B cell (primary cell): ENCODE measurements at regions not wholly inside any gene's neighbourhood (a gene's known extent, or its start where the extent isn't known, plus 50 kb on each side); places are given as distances from the start of the nearest gene placed in this dataset.

Experiments
- ATAC-seq: fragments of 200-7000 bp; cut with Tn5 transposase; one replicate; pipeline ENCODE4 v1.10.0; 2021; ENCODE audit warnings: low read depth, mild to moderate bottlenecking, moderate number of reproducible peaks, moderate library complexity
- CTCF ChIA-PET: fragments of 350-600 bp; sonication (Branson Sonifier 250); formaldehyde crosslinking; loops from one replicate; lab custom pipeline; 2021; ENCODE audit warnings: antibody characterized with exemption, inconsistent platforms; lab: Charles Lee
- POLR2A ChIA-PET: fragments of 350-600 bp; sonication (Branson Sonifier 250); formaldehyde crosslinking; loops from one replicate; lab custom pipeline; 2021; ENCODE audit warnings: antibody characterized with exemption; lab: Charles Lee
- DNase-seq: peaks from one replicate; pipeline ENCODE4 v3.0.0; 2013
- H2AFZ ChIP-seq: 2 replicates; pipeline ENCODE4 v1.6.1; 2012; ENCODE audit warnings: mild to moderate bottlenecking, low read depth, low read length; ENCODE audit not compliant: insufficient read depth, poor library complexity, severe bottlenecking
- H3K27ac ChIP-seq, 2 donors: 1 replicate in 1 of 2; 2 replicates in 1 of 2; pipeline ENCODE4 v1.5.1; 2012 to 2013; ENCODE audit warnings: low read length in 2 of 2, mild to moderate bottlenecking in 2 of 2, moderate library complexity in 1 of 2
- H3K27me3 ChIP-seq, 4 experiments: fragments of 200-600 bp in 1 of 4; sonication (generic) in 1 of 4; replicated peaks in 1 of 4; 1 replicate in 2 of 4; 2 replicates in 2 of 4; pipeline versions ENCODE4 v1.6.1 to v1.7.0; 2013 to 2016; ENCODE audit warnings: low read length in 3 of 4, mild to moderate bottlenecking in 2 of 4, mixed read lengths in 1 of 4, moderate library complexity in 1 of 4; ENCODE audit not compliant: insufficient read depth in 4 of 4, control insufficient read depth in 3 of 4; ENCODE audit errors: control extremely low read depth in 1 of 4
- H3K36me3 ChIP-seq, 2 experiments: replicated peaks in 1 of 2; 1 replicate in 1 of 2; 2 replicates in 1 of 2; pipeline versions ENCODE4 v1.6.1 to v1.7.1; 2013; ENCODE audit warnings: low read length in 1 of 2; ENCODE audit not compliant: insufficient read depth in 2 of 2, control insufficient read depth in 1 of 2; ENCODE audit errors: control extremely low read depth in 1 of 2, extremely low read depth in 1 of 2
- H3K4me1 ChIP-seq, 2 donors: fragments of 200-600 bp in 1 of 2; sonication (generic) in 1 of 2; 1 replicate in 1 of 2; 2 replicates in 1 of 2; pipeline versions ENCODE4 v1.5.1 to v1.6.1; 2013 to 2017; ENCODE audit warnings: low read length in 2 of 2; ENCODE audit not compliant: control insufficient read depth in 2 of 2, insufficient read depth in 2 of 2
- H3K4me2 ChIP-seq: replicated peaks from 2 replicates; pipeline ENCODE3; 2012; ENCODE audit warnings: mild to moderate bottlenecking, low read depth, low read length; ENCODE audit not compliant: poor library complexity, severe bottlenecking
- H3K4me3 ChIP-seq, 5 experiments: fragments of 200-600 bp in 1 of 5; sonication (generic) in 1 of 5; 1 replicate in 3 of 5; 2 replicates in 2 of 5; pipeline versions ENCODE4 v1.5.1 to v1.7.0; 2011 to 2016; ENCODE audit warnings: low read length in 4 of 5, mild to moderate bottlenecking in 4 of 5, low read depth in 2 of 5, control low read depth in 1 of 5, moderate library complexity in 1 of 5; ENCODE audit not compliant: insufficient read depth in 1 of 5; ENCODE audit errors: control extremely low read depth in 1 of 5, extremely low read depth in 1 of 5
- H3K79me2 ChIP-seq: fragments of 200-600 bp; sonication (generic); one replicate; pipeline ENCODE4 v1.6.0; 2016; ENCODE audit warnings: low read length; ENCODE audit not compliant: control insufficient read depth, insufficient read depth
- H3K9ac ChIP-seq: fragments of 200-600 bp; sonication (generic); 2 replicates; pipeline ENCODE4 v1.6.1; 2017; ENCODE audit warnings: mild to moderate bottlenecking, low read length, moderate library complexity
- H3K9me3 ChIP-seq, 3 donors: one replicate each; pipeline versions ENCODE4 v1.6.1 to v1.7.1; 2013; ENCODE audit warnings: low read length in 2 of 3; ENCODE audit not compliant: control insufficient read depth in 2 of 3, insufficient read depth in 1 of 3; ENCODE audit errors: control extremely low read depth in 1 of 3
- H4K20me1 ChIP-seq: 2 replicates; pipeline ENCODE4 v1.6.0; 2012; ENCODE audit warnings: mild to moderate bottlenecking, low read length; ENCODE audit not compliant: insufficient read depth, control insufficient read depth, poor library complexity, severe bottlenecking
- H3K27ac Mint-ChIP-seq: one replicate; pipeline ENCODE4 v1.8.0; 2021; ENCODE audit warnings: mixed read lengths
- H3K27me3 Mint-ChIP-seq: one replicate; pipeline ENCODE4 v1.8.0; 2021; ENCODE audit warnings: mixed read lengths
- H3K4me1 Mint-ChIP-seq: one replicate; pipeline ENCODE4 v1.8.0; 2021; ENCODE audit warnings: mixed read lengths
- H3K4me3 Mint-ChIP-seq: one replicate; pipeline ENCODE4 v1.8.0; 2021; ENCODE audit warnings: mixed read lengths
- H3K9me3 Mint-ChIP-seq: one replicate; pipeline ENCODE4 v1.8.0; 2022; ENCODE audit warnings: mixed read lengths; ENCODE audit not compliant: insufficient read depth
- CTCF ChIP-seq: fragments of 200-600 bp; IDR thresholded peaks from one replicate; pipeline ENCODE4 v1.8.0; 2022; ENCODE audit warnings: antibody characterized with exemption, mild to moderate bottlenecking
- EZH2 ChIP-seq: IDR thresholded peaks from 2 replicates; pipeline ENCODE4 v1.6.1; 2012; ENCODE audit warnings: borderline replicate concordance, low read depth, mild to moderate bottlenecking, moderate library complexity, low read length; ENCODE audit not compliant: insufficient read depth, poor library complexity, severe bottlenecking
- WGBS: methylation state at CpG from one replicate; pipeline ENCODE4 v1.1.5; 2013; ENCODE audit warnings: missing lambda C conversion rate; ENCODE audit not compliant: insufficient coverage; 5-methylcytosine and 5-hydroxymethylcytosine counted together
- intact Hi-C: fragments of 100-400 bp; cut with micrococcal nuclease; formaldehyde crosslinking; loops from one replicate; pipeline ENCODE4 v1.10.0; 2022

GRCh38 chr11:106271086-106271485 lies 193.6 kb downstream of the AASDHPPT start:
- intact Hi-C loops = no loop called here
- Histone ChIP-seq H3K79me2 (no peaks in the 10 kb centered on the region), H3K9ac (no peak overlapping the region), H3K27me3 (no peaks in the 10 kb centered on the region), H3K27ac (no peak overlapping the region), H2AFZ (no peak overlapping the region), H3K9me3 (peaks cover 0 to 7% (median 0%) of the 10 kb centered on the region in 3 donors), H4K20me1 (no peaks in the 10 kb centered on the region), H3K4me2 (no peak overlapping the region), H3K4me1 (no peaks in the 10 kb centered on the region), H3K4me3 (no peak overlapping the region), H3K36me3 (no peaks in the 10 kb centered on the region)
- ATAC-seq (no peak), DNase-seq (no peak)
- Mint-ChIP-seq H3K4me3 (no peak overlapping the region), H3K27me3 (no peaks in the 10 kb centered on the region), H3K27ac (no peak overlapping the region), H3K9me3 (peaks cover 2% of the 10 kb centered on the region), H3K4me1 (no peaks in the 10 kb centered on the region)
- no peak for TF ChIP-seq EZH2
- no peak for TF ChIP-seq CTCF
- POLR2A ChIA-PET = no interaction called here
- CTCF ChIA-PET = no interaction called here

- Histone ChIP-seq H3K36me3 (no peaks in the 10 kb centered on the region), H3K4me2 (no peak overlapping the region), H4K20me1 (no peaks in the 10 kb centered on the region), H3K4me1 (no peaks in the 10 kb centered on the region), H3K27me3 (no peaks in the 10 kb centered on the region), H3K4me3 (no peak overlapping the region), H3K9ac (no peak overlapping the region), H3K27ac (no peak overlapping the region), H3K9me3 (peaks cover 0 to 6% (median 0%) of the 10 kb centered on the region in 3 donors), H3K79me2 (no peaks in the 10 kb centered on the region), H2AFZ (no peak overlapping the region)
- ChIA-PET CTCF (no interaction called here), POLR2A (no interaction called here)
- H3K27me3 Mint-ChIP-seq = no peaks in the 10 kb centered on the region
- no peak overlapping the region for H3K27ac Mint-ChIP-seq
- 95% methylated on average over 2 of the region's 2 CpGs for WGBS
- H3K4me3 Mint-ChIP-seq = no peak overlapping the region
- TF ChIP-seq CTCF (no peak), EZH2 (no peak)
- intact Hi-C loops = no loop called here
- ATAC-seq = no peak
- no peak for DNase-seq
- H3K9me3 Mint-ChIP-seq = no peaks in the 10 kb centered on the region
- no peaks in the 10 kb centered on the region for H3K4me1 Mint-ChIP-seq
Measured at GRCh38 chr11:106271686-106272085, 194.2 kb downstream of the AASDHPPT start.
